ENCODE measurements at regions not wholly inside any gene's neighbourhood (a gene's known extent, or its start where the extent isn't known, plus 50 kb on each side); places are given as distances from the start of the nearest gene placed in this dataset.
A peak's percentile ranks its signal among the peaks of the same experiment; 100 is the strongest.
"Not testable (repeated sequence)": the region's sequence is repeated elsewhere in the genome, so short reads cannot be mapped to it uniquely, and the experiment has no call there.

DNA sequence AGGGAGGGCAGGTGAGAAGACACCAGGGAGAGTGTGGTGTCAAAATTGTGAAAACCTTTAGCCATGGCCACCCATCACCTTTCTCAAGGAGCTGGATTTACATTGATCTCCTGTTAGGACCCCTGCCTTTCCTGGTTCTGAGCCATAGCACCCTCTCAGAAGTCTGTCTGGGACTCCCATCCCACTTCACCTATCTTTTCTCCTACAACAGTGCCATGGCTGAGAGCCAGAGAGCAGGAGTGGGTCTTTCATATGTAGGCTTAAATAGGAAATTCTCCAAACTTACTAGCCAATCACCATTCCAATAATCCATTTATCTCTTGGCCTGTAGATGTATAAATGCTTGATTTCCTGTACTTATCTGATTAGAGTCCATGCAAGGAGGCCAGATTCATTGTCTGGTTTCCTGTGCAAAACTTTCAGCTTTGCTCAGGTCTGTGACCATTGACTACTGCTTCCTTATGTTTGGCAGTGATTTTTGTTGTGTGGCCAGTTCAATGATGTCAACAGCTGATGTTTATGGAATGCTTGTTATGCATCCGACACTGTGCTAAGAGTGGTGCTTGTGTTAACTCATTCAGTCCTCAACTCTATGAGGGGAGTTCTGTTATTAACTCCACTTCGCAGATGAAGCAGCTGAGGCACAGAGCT lies 57.6 kb upstream of the IGFBP5 start:
- DNase-seq (ENCODE audit: extremely low read depth, insufficient read length), result no peak
- no peak for TF ChIP-seq CTCF (IDR thresholded peaks at IDR 0.05; ENCODE audit: insufficient read depth, low read length, poor library complexity, severe bottlenecking)
- Histone ChIP-seq H3K36me3 (ENCODE audit: control insufficient read depth, insufficient read depth, low read length) (no peaks in the 10 kb centered on the region), H3K27me3 (replicated peaks; ENCODE audit: control insufficient read depth, insufficient read depth, low read length) (peaks cover 2% of the 10 kb centered on the region), H3K4me3 (replicated peaks; ENCODE audit: low read depth, low read length) (no peak overlapping the region)

GRCh38 chr2:216750750-216751149 lies 55.4 kb upstream of the IGFBP5 start:
- H3K27me3 ChIP-seq (replicated peaks; ENCODE audit: control insufficient read depth, insufficient read depth, low read length); H3K4me3 ChIP-seq (replicated peaks; ENCODE audit: low read depth, low read length); DNase-seq (ENCODE audit: extremely low read depth, insufficient read length); H3K36me3 ChIP-seq (ENCODE audit: control insufficient read depth, insufficient read depth, low read length): not testable (repeated sequence)

GRCh38 chr2:216746268-216746667 lies 50.9 kb upstream of the IGFBP5 start:
- TF ChIP-seq CTCF (IDR thresholded peaks at IDR 0.05; ENCODE audit: insufficient read depth, low read length, poor library complexity, severe bottlenecking), result peak; percentile 24
- H3K4me3 ChIP-seq (replicated peaks; ENCODE audit: low read depth, low read length); H3K27me3 ChIP-seq (replicated peaks; ENCODE audit: control insufficient read depth, insufficient read depth, low read length); H3K36me3 ChIP-seq (ENCODE audit: control insufficient read depth, insufficient read depth, low read length); DNase-seq (ENCODE audit: extremely low read depth, insufficient read length): not testable (repeated sequence)

DNA sequence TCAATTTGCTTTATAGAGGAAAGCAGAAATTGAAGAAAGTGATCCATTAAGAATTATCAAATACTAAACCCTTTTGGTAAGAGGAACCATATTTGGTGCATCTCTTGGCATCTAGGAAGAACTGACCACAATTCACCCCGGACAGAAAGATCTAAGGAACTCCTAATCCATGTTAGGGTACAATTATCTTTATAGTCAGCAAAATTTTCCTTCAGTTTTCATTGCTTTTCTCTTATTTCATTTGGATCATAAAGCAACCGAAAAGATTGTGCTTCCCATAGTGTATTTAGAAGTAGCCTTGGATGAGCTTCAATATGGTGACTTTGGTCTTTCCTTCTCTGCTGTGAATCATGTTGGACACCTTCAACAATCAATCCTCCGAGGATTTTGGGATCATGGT lies 50.1 kb upstream of the IGFBP5 start:
- TF ChIP-seq CTCF (IDR thresholded peaks at IDR 0.05; ENCODE audit: insufficient read depth, low read length, poor library complexity, severe bottlenecking), result no peak
- Histone ChIP-seq H3K4me3 (replicated peaks; ENCODE audit: low read depth, low read length) (no peak overlapping the region), H3K27me3 (replicated peaks; ENCODE audit: control insufficient read depth, insufficient read depth, low read length) (no peaks in the 10 kb centered on the region; the same call in 1 of the 2 replicates), H3K36me3 (ENCODE audit: control insufficient read depth, insufficient read depth, low read length) (no peaks in the 10 kb centered on the region)
- DNase-seq (ENCODE audit: extremely low read depth, insufficient read length), result no peak
